ENCODE measurements at regions not wholly inside any gene's neighbourhood (a gene's known extent, or its start where the extent isn't known, plus 50 kb on each side); places are given as distances from the start of the nearest gene placed in this dataset.

- no peak for TF ChIP-seq CTCF (conservative IDR thresholded peaks at IDR 0.05; ENCODE audit: low read length)
- no peak for TF ChIP-seq EZH2phosphoT487 (IDR thresholded peaks at IDR 0.05; ENCODE audit: borderline replicate concordance)
Observed at GRCh38 chr11:105507496-105508254, 102.2 kb upstream of the GRIA4 start.
